ENCODE measurements at regions not wholly inside any gene's neighbourhood (a gene's known extent, or its start where the extent isn't known, plus 50 kb on each side); places are given as distances from the start of the nearest gene placed in this dataset.
"Not testable (repeated sequence)": the region's sequence is repeated elsewhere in the genome, so short reads cannot be mapped to it uniquely, and the experiment has no call there.

GRCh38 chr2:149761611-149762010 is 174.0 kb upstream of the MMADHC start:
- Histone ChIP-seq H3K36me3 (ENCODE audit: control insufficient read depth, insufficient read depth, low read length) (no peaks in the 10 kb centered on the region), H3K9me3 (ENCODE audit: control insufficient read depth, insufficient read depth, low read depth, low read length) (no peaks in the 10 kb centered on the region), H3K4me1 (ENCODE audit: control insufficient read depth, insufficient read depth, low read length) (peaks cover 3% of the 10 kb centered on the region; the same call in 1 of the 2 replicates), H3K27me3 (ENCODE audit: control insufficient read depth, insufficient read depth, low read length) (no peaks in the 10 kb centered on the region), H3K27ac (ENCODE audit: low read length) (no peak overlapping the region), H3K4me3 (ENCODE audit: low read depth in 2 of 2, low read length in 2 of 2) (no peak overlapping the region)
- intact Hi-C loops (cut with micrococcal nuclease; ENCODE audit: unreplicated experiment) (no loop called here), in situ Hi-C loops (cut with HindIII; ENCODE audit: low pct_unique_long_range_greater_than_20kb, low sequenced_read_pairs) (no loop called here)
- ATAC-seq (no peak), DNase-seq (ENCODE audit: low read depth, low spot score) (no peak)
- BruUV-seq (replicated peaks), result no TSS peak
- TF ChIP-seq REST (IDR thresholded peaks at IDR 0.05; ENCODE audit: insufficient read depth in 1 of 2, low read depth in 2 of 2, low read length in 1 of 2) (no peak), CTCF (IDR thresholded peaks at IDR 0.05) (no peak), SIN3A (IDR thresholded peaks at IDR 0.05; ENCODE audit: borderline replicate concordance, insufficient read depth, low read depth, low read length) (no peak), TCF7L2 (IDR thresholded peaks at IDR 0.05; ENCODE audit: low read depth, low read length) (no peak), POLR2AphosphoS5 (IDR thresholded peaks at IDR 0.05; ENCODE audit: low read depth, low read length) (no peak)
- POLR2A ChIA-PET, result no interaction called here
- CTCF ChIA-PET, result no interaction called here

GRCh38 chr2:149759382-149759781 is 171.8 kb upstream of the MMADHC start:
- ATAC-seq; CTCF ChIA-PET; POLR2A ChIA-PET; in situ Hi-C loops (cut with HindIII; ENCODE audit: low pct_unique_long_range_greater_than_20kb, low sequenced_read_pairs); DNase-seq (ENCODE audit: low read depth, low spot score); H3K9me3 ChIP-seq (ENCODE audit: control insufficient read depth, insufficient read depth, low read depth, low read length); BruUV-seq (replicated peaks); H3K36me3 ChIP-seq (ENCODE audit: control insufficient read depth, insufficient read depth, low read length); intact Hi-C loops (cut with micrococcal nuclease; ENCODE audit: unreplicated experiment); H3K4me1 ChIP-seq (ENCODE audit: control insufficient read depth, insufficient read depth, low read length); H3K4me3 ChIP-seq (ENCODE audit: low read depth in 2 of 2, low read length in 2 of 2); H3K27ac ChIP-seq (ENCODE audit: low read length); H3K27me3 ChIP-seq (ENCODE audit: control insufficient read depth, insufficient read depth, low read length): not testable (repeated sequence)

- H3K9me3 ChIP-seq (ENCODE audit: control insufficient read depth, insufficient read depth, low read depth, low read length); H3K4me3 ChIP-seq (ENCODE audit: low read depth in 2 of 2, low read length in 2 of 2); DNase-seq (ENCODE audit: low read depth, low spot score); ATAC-seq; H3K4me1 ChIP-seq (ENCODE audit: control insufficient read depth, insufficient read depth, low read length); H3K27ac ChIP-seq (ENCODE audit: low read length); intact Hi-C loops (cut with micrococcal nuclease; ENCODE audit: unreplicated experiment); POLR2A ChIA-PET; in situ Hi-C loops (cut with HindIII; ENCODE audit: low pct_unique_long_range_greater_than_20kb, low sequenced_read_pairs); CTCF ChIA-PET; BruUV-seq (replicated peaks); H3K36me3 ChIP-seq (ENCODE audit: control insufficient read depth, insufficient read depth, low read length); H3K27me3 ChIP-seq (ENCODE audit: control insufficient read depth, insufficient read depth, low read length): not testable (repeated sequence)
Observed at GRCh38 chr2:149754722-149755121, 167.1 kb upstream of the MMADHC start.
